SH-SY5Y (cell line): ENCODE measurements at regions not wholly inside any gene's neighbourhood (a gene's known extent, or its start where the extent isn't known, plus 50 kb on each side); places are given as distances from the start of the nearest gene placed in this dataset.

Source experiments
- GATA2 ChIP-seq: IDR thresholded peaks from 2 replicates; pipeline ENCODE4 v1.6.1; 2011; ENCODE audit warnings: mild to moderate bottlenecking, low read depth, low read length
- GATA3 ChIP-seq: IDR thresholded peaks from 2 replicates; pipeline ENCODE4 v1.6.1; 2011; ENCODE audit warnings: low read depth, mild to moderate bottlenecking, low read length, moderate library complexity

GRCh38 chr6:68575765-68576439, 59.2 kb upstream of the ADGRB3 start:
- no peak for TF ChIP-seq GATA2
- TF ChIP-seq GATA3 = no peak
